ENCODE measurements at regions not wholly inside any gene's neighbourhood (a gene's known extent, or its start where the extent isn't known, plus 50 kb on each side); places are given as distances from the start of the nearest gene placed in this dataset.

DNA sequence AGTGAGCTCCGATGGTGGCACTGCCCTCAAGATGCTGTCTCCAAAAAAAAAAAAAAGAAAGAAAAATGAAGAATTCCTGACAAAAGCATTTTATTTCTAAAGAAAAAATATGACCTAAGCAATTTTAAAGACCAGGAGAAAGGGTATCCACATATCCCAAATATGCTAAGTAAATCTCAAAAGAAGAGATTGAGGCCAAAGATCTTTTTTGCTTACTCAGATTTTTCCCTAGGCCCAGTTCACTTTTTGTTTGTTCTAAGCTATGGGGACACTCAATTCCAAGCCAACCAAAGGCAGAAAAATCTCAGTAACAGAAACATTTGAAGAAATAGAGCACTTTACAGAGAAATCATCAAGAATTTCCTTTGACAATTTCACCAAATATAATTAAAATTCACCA is 150.8 kb downstream of the SOX9 start:
- TF ChIP-seq ZNF331 (CRISPR knock-in tag; IDR thresholded peaks at IDR 0.05; ENCODE audit: low read depth) (no peak), CTCF (conservative IDR thresholded peaks at IDR 0.05; ENCODE audit: low read depth in 2 of 2) (no peak), POLR2AphosphoS5 (IDR thresholded peaks at IDR 0.05; ENCODE audit: low read depth) (no peak), EZH2 (IDR thresholded peaks at IDR 0.05; ENCODE audit: low read depth, unreplicated experiment) (no peak)

Data from GM23338 (cell line).